HUES48 (cell line): ENCODE measurements at regions not wholly inside any gene's neighbourhood (a gene's known extent, or its start where the extent isn't known, plus 50 kb on each side); places are given as distances from the start of the nearest gene placed in this dataset.

ENCODE experiments used
- H3K27ac ChIP-seq: one replicate; pipeline ENCODE4 v1.7.0; 2013; ENCODE audit warnings: low read depth, low read length, inconsistent platforms
- H3K27me3 ChIP-seq: 2 replicates; pipeline ENCODE4 v1.6.1; 2013; ENCODE audit warnings: mild to moderate bottlenecking, low read length; ENCODE audit not compliant: control insufficient read depth, insufficient read depth
- H3K36me3 ChIP-seq: 2 replicates; pipeline ENCODE4 v1.6.1; 2013; ENCODE audit warnings: low read length; ENCODE audit not compliant: control insufficient read depth, insufficient read depth
- H3K4me1 ChIP-seq: 2 replicates; pipeline ENCODE4 v1.6.1; 2013; ENCODE audit warnings: mild to moderate bottlenecking, low read length; ENCODE audit not compliant: control insufficient read depth, insufficient read depth
- H3K4me3 ChIP-seq: 2 replicates; pipeline ENCODE4 v1.5.1; 2013; ENCODE audit warnings: mild to moderate bottlenecking, low read depth, low read length
- H3K9ac ChIP-seq: 2 replicates; pipeline ENCODE4 v1.6.1; 2013; ENCODE audit warnings: mild to moderate bottlenecking, low read depth, low read length, moderate library complexity
- H3K9me3 ChIP-seq: 2 replicates; pipeline ENCODE4 v1.6.1; 2013; ENCODE audit warnings: low read length; ENCODE audit not compliant: control insufficient read depth, insufficient read depth

- no peaks in the 10 kb centered on the region for H3K36me3 ChIP-seq
- H3K9me3 ChIP-seq = 0 out of 2 replicates have a peak, but pooled peaks cover 2% of the 10 kb centered on the region
- no peak overlapping the region for H3K27ac ChIP-seq
- no peak overlapping the region for H3K4me3 ChIP-seq
- no peak overlapping the region for H3K9ac ChIP-seq
- H3K27me3 ChIP-seq = no peaks in the 10 kb centered on the region
- peaks cover 2% of the 10 kb centered on the region; the same call in 1 of the 2 replicates for H3K4me1 ChIP-seq
Observed at GRCh38 chr7:25929448-25929847, 222.6 kb upstream of the NFE2L3 start.

- Histone ChIP-seq H3K9me3 (0 out of 2 replicates have a peak, but pooled peaks cover 2% of the 10 kb centered on the region), H3K27ac (no peak overlapping the region), H3K9ac (no peak overlapping the region), H3K27me3 (no peaks in the 10 kb centered on the region), H3K36me3 (no peaks in the 10 kb centered on the region), H3K4me1 (peaks cover 2% of the 10 kb centered on the region; the same call in 1 of the 2 replicates), H3K4me3 (no peak overlapping the region)
Observed at GRCh38 chr7:25930492-25931048, 221.4 kb upstream of the NFE2L3 start.

- peaks cover 2% of the 10 kb centered on the region; the same call in 1 of the 2 replicates for H3K4me1 ChIP-seq
- no peaks in the 10 kb centered on the region for H3K27me3 ChIP-seq
- H3K9ac ChIP-seq = no peak overlapping the region
- no peak overlapping the region for H3K4me3 ChIP-seq
- H3K9me3 ChIP-seq = 0 out of 2 replicates have a peak, but pooled peaks cover 2% of the 10 kb centered on the region
- H3K36me3 ChIP-seq = no peaks in the 10 kb centered on the region
- H3K27ac ChIP-seq = no peak overlapping the region
Observed at GRCh38 chr7:25931156-25931555, 220.8 kb upstream of the NFE2L3 start.

GRCh38 chr7:25933921-25934320, 218.1 kb upstream of the NFE2L3 start:
- Histone ChIP-seq H3K4me1 (no peaks in the 10 kb centered on the region), H3K4me3 (no peak overlapping the region), H3K27me3 (no peaks in the 10 kb centered on the region), H3K9me3 (no peaks in the 10 kb centered on the region), H3K36me3 (no peaks in the 10 kb centered on the region), H3K27ac (no peak overlapping the region), H3K9ac (no peak overlapping the region)

- Histone ChIP-seq H3K9me3 (no peaks in the 10 kb centered on the region), H3K27ac (no peak overlapping the region), H3K27me3 (no peaks in the 10 kb centered on the region; the same call in 1 of the 2 replicates), H3K9ac (no peak overlapping the region), H3K4me1 (no peaks in the 10 kb centered on the region; the same call in 1 of the 2 replicates), H3K4me3 (no peak overlapping the region), H3K36me3 (no peaks in the 10 kb centered on the region)
Observed at GRCh38 chr7:25940086-25940906, 211.7 kb upstream of the NFE2L3 start.

GRCh38 chr7:25944777-25945515, 207.1 kb upstream of the NFE2L3 start:
- peaks cover 22% of the 10 kb centered on the region for H3K4me1 ChIP-seq
- no peaks in the 10 kb centered on the region; the same call in 1 of the 2 replicates for H3K27me3 ChIP-seq
- H3K4me3 ChIP-seq = no peak overlapping the region
- no peaks in the 10 kb centered on the region for H3K36me3 ChIP-seq
- no peaks in the 10 kb centered on the region for H3K9me3 ChIP-seq
- no peak overlapping the region for H3K27ac ChIP-seq
- no peak overlapping the region for H3K9ac ChIP-seq

GRCh38 chr7:25945608-25946007, 206.4 kb upstream of the NFE2L3 start:
- Histone ChIP-seq H3K9ac (no peak overlapping the region), H3K27ac (no peak overlapping the region), H3K9me3 (no peaks in the 10 kb centered on the region), H3K4me3 (no peak overlapping the region), H3K36me3 (no peaks in the 10 kb centered on the region), H3K4me1 (peaks cover 22% of the 10 kb centered on the region), H3K27me3 (no peaks in the 10 kb centered on the region)

GRCh38 chr7:25946181-25946580, 205.8 kb upstream of the NFE2L3 start:
- no peak overlapping the region for H3K9ac ChIP-seq
- H3K9me3 ChIP-seq = no peaks in the 10 kb centered on the region
- H3K27ac ChIP-seq = no peak overlapping the region
- no peaks in the 10 kb centered on the region for H3K36me3 ChIP-seq
- peaks cover 22% of the 10 kb centered on the region for H3K4me1 ChIP-seq
- H3K4me3 ChIP-seq = no peak overlapping the region
- H3K27me3 ChIP-seq = no peaks in the 10 kb centered on the region

GRCh38 chr7:25947669-25948516, 204.1 kb upstream of the NFE2L3 start:
- Histone ChIP-seq H3K27me3 (no peaks in the 10 kb centered on the region), H3K9ac (no peak overlapping the region), H3K36me3 (no peaks in the 10 kb centered on the region), H3K27ac (no peak overlapping the region), H3K4me1 (peaks cover 34% of the 10 kb centered on the region), H3K4me3 (no peak overlapping the region), H3K9me3 (no peaks in the 10 kb centered on the region)

GRCh38 chr7:25949736-25950487, 202.1 kb upstream of the NFE2L3 start:
- Histone ChIP-seq H3K9ac (peak overlapping the region; percentile 53), H3K27me3 (no peaks in the 10 kb centered on the region), H3K9me3 (peaks cover 10% of the 10 kb centered on the region), H3K4me3 (peak overlapping the region; percentile 83), H3K27ac (peak overlapping the region; percentile 83), H3K36me3 (no peaks in the 10 kb centered on the region), H3K4me1 (peaks cover 41% of the 10 kb centered on the region)
